HG02885 (cell line): ENCODE measurements at regions not wholly inside any gene's neighbourhood (a gene's known extent, or its start where the extent isn't known, plus 50 kb on each side); places are given as distances from the start of the nearest gene placed in this dataset.
"Not testable (repeated sequence)": the region's sequence is repeated elsewhere in the genome, so short reads cannot be mapped to it uniquely, and the experiment has no call there.

ENCODE experiments used
- ATAC-seq: cut with Tn5 transposase; IDR thresholded peaks from one replicate; pipeline ENCODE4 v1.9.1; 2021; ENCODE audit warnings: mild to moderate bottlenecking; ENCODE audit not compliant: unreplicated experiment, poor library complexity

GRCh38 chr10:80938903-80939302, 401.2 kb downstream of the SH2D4B start:
- no peak for ATAC-seq

DNA sequence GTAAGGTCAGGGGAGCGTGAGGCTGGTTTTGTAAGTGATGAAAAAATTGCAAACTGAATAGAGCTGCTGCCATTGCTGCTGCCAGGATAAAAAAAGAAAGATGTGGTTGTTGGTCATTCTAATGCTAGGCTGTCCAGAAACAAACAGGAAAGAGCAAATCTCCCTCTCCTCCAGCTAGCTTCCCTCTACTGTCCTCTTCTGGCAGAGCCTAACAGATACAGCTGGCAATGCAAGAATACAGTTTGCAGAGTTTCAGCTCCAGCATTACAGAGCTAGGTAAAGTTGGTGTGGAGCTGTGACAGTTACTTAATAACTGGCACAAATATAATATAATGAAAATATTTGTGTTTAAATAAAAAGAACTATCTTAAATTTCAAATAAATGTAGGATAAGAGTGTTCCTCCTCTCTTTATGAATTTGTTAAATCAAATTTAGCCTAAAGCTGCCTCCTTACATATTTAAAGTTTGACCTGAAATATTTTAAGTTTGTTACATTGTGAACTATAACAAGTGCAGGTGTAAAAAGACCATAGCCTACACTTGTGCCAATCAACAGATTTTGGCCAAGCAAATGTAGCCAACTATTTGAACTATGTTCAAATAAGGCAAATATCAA, 407.7 kb downstream of the SH2D4B start:
- peak; percentile 76 for ATAC-seq

DNA sequence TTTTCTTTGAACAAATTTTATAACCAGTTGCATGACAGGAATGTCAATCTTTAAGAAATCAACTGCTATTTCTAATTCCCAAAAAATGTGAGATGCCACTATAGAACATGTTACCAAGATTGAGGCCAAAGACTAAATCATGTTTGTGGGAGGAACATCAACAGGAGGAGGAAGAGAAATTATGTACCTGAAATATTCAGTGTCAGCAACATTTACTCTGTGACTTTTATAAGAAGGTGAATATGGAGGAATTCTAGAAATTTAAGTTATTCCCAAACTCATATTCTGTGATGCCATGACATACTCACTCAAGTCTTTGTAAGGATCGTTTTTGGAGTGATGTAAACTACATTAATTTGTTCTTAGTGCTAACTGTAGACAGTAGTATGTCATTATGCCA, 408.4 kb downstream of the SH2D4B start:
- ATAC-seq = no peak

DNA sequence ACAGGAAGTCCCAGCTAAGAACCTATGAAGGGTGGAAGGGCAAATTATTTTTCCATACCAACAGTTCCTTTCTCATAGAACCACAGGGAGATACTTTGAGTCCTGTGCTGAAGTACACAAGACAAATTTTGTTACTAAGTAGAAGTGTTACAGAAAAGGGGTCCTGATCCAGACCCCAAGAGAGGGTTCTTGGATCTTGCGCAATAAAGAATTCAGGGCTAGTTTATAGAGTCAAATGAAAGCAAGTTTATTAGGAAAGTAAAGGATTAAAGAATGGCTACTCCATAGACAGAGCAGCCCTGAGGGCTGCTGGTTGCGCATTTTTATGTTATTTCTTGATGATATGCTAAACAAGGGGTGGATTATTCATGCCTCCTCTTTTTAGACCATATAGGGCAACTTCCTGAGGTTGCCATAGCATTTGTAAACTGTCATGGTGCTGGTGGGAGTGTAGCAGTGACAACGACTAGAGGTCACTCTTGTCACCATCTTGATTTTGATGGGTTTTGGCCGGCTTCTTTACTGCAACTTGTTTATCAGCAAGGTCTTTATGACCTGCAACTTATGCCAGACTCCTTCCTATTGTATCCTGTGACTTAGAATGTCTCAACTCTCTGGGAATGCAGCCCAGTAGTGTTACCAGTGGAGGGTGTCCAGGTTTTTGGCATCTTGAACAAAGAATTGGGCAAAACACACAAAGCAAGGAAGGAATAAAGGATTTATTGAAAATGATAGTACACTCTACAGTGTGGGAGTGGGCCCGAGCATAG, 409.4 kb downstream of the SH2D4B start:
- no peak for ATAC-seq

DNA sequence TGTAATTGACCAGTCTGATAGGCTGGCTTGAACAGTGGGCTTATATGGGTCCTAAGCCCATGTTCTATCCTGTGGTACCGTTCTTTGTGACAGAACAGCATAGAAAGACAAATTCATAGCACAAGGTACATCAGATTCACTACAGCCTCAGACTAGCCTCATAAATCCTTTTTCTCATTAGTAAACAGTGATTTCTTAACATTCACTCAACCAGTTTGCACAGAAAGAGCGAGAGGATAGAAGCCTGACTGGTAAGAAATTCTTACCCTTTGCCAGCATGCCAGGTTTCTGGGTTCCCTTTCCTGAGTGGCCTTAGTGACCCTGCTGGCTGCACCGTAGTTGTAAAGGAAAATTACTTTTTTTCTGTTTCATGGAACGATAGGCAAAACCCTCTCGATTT, 412.1 kb downstream of the SH2D4B start:
- no peak for ATAC-seq

GRCh38 chr10:80952436-80952835, 414.7 kb downstream of the SH2D4B start:
- no peak for ATAC-seq

GRCh38 chr10:80957161-80957560, 419.5 kb downstream of the SH2D4B start:
- ATAC-seq = no peak

DNA sequence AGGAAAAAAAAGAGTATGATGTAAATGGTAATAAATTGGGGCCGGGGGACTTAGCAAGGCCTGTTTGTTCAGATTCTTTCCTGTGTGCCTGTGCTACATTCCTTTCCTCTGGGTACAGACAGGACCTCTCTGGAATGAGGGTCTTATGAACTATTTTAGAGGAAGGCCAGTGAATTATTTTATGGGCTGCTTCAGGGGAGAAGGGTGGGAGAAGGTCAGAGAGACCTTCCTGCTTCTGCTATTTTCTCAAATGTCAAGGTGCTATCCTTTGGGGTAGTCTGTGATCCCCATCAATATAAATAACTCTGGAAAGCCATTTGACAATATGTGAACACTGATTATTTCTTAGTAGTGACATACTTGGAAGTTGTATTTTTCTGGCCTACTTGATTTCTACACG, 426.5 kb downstream of the SH2D4B start:
- no peak for ATAC-seq

GRCh38 chr10:80964955-80965614, 427.4 kb downstream of the SH2D4B start:
- ATAC-seq = peak; percentile 75

DNA sequence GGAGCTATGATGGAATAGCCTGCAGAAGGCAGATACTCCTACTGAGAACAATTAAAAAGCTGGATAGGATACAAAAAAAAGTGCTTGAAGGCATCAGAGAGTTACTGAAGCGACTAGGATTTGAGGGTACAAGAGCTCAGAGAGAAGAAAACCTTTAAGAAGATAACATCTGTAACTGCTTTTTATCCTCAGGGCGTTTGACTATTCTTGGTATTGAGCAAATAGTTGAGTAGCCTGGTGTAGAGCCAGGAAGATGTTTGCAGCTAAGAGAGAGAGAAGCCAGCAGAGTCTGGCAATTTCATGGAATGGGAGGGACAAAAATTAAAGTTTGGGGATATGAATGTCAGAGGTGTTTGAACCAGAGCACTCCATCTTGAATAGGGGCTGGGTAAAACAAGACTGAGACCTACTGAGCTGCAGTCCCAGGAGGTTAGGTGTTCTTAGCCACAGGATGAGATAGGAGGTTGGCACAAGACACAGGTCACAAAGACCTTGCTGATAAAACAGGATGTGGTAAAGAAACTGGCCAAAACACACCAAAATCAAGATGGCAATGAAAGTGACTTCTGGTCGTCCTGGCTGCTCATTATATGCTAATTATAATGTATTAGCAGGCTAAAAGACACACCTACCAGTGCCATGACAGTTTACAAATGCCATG, 428.8 kb downstream of the SH2D4B start:
- ATAC-seq = no peak

- not testable (repeated sequence) for ATAC-seq
Measured at GRCh38 chr10:80967357-80967756, 429.7 kb downstream of the SH2D4B start.

DNA sequence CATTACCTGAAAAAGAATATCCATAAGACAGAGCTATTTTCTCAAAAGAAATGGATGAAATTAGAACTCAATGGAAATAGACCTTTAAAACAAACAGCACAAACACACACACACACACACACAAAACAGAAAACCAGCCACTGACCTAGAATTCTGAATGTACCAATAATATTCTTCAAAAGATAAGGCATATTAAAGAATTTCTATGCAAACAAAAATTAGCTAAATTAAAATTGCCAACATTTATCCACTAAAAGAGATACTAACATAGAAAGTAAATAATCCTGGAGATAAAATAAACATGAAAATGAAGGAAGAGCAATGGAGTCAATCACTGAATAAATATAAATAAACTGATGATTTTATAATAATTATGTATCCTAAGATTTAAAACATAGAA, 431.2 kb downstream of the SH2D4B start:
- ATAC-seq = no peak

GRCh38 chr10:80971461-80971860, 433.8 kb downstream of the SH2D4B start:
- ATAC-seq = no peak

DNA sequence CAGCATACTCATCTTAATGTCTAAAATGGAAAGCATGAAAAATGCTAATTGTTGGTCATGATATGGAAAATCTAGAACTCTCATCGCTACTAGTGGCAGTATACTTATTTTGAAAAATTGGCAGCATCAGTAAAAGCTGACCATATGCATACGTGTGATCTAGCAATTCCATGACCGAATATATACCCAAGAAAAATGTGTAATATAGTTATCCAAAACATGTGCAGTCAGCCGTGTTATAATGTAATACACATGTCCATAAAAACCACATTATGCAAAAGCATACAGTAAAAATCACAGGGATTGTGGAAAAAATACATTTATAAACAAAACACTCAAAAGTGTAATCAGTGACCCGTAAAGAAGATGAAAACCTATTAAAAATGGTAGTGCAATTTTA, 439.0 kb downstream of the SH2D4B start:
- ATAC-seq = no peak

DNA sequence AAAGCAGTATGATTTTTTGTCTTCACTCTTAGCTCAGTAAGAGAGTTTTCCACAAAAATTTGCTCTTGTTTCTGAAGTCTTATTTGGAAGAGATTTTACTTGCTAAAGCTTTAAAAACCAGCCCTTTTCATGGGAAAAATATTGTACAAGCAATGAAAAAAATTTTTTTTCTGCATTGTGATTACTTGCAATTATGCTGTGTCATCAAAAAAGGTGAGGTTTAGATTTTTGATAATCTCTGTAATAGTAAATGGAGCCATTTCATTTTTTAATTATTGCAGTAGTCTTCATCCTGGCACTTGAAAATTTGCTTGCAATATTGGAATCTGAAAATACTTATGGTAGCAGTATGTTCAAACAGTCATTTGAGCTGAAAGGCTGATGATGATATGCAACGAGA, 447.4 kb downstream of the SH2D4B start:
- no peak for ATAC-seq

DNA sequence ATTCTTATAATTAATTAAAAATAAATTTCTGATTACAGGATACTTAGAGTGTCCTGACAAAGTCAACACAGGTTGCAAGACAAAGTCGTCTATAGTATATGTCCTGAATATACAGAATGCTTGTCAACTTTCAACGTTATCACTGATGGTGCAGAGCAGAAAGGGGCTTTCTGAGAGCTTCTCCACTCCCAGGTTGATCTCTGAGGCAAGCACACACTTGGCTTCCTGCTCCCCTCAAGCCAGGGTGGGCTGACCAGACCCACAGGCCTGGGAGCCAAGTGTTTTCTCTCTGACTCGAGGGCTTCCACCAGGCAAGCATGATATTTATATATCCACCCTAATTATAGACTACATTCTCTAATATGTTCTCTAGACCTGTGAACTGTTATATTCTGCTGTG, 448.9 kb downstream of the SH2D4B start:
- no peak for ATAC-seq

GRCh38 chr10:80988755-80989154, 451.1 kb downstream of the SH2D4B start:
- ATAC-seq = no peak

DNA sequence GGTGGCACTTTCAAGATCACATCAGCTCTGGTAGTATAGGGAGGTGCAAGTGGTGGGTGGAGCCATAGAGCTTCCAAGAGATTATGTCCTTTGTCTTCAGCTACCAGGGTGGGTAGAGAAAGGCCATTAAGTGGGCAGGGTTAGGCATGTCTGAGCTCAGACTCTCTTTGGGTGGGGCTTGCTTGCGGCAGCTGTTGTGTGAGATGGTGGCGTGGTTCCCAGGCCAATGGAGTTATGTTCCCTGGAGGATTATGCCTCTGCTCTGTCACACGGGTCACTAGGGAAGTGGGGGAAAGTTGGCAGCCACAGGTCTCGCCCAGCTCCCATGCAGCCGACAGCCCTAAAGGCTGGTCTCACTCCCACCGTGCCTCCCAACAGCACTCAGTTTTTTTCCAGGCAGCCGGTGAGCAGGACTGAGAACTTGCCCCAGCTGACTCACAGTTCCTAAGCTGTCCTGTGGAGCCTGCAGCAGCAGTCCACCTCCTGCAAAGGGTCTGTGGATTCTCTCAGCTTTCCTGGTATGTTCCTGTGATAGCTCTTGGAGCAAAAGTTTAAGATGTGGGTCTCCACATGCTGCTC, 459.0 kb downstream of the SH2D4B start:
- no peak for ATAC-seq

DNA sequence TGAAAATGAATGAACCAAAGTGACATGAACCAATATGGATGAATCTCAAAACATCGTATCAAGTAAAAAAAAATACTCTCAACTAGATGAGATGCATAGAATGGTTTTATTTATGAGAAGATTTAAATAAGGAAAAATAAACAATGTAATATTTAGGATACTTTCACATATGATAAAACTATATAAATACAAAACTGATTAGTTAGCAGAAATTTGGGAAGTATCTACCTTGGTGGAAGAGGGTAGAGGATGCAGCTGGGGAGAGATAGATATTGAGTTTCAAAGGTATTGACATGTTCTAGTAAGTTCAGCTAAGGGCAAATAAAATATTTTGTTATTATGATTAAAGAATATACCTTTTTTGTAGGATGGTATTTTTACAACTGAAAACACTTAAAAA, 463.1 kb downstream of the SH2D4B start:
- ATAC-seq = no peak

GRCh38 chr10:81002382-81002781, 464.7 kb downstream of the SH2D4B start:
- ATAC-seq = no peak

DNA sequence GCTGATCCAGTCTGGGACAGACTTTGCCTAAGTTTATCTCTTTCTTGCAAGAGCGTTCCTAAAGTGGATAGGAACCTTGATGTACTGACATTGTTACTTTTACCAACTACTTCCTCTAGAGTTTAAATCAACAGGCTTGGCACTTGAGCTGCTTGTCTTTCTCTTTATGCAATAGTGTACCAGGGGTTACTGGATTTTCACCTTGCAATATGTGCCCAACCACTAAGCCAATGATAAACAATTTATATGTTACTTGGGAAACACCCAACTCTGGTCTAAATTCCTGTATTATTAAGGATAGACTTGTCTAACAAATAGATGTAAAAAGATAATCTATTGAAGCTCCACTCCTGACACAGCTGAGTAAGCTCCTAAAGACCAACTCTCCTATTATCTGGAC, 470.2 kb downstream of the SH2D4B start:
- ATAC-seq = no peak
